ENCODE measurements at regions not wholly inside any gene's neighbourhood (a gene's known extent, or its start where the extent isn't known, plus 50 kb on each side); places are given as distances from the start of the nearest gene placed in this dataset.

DNA sequence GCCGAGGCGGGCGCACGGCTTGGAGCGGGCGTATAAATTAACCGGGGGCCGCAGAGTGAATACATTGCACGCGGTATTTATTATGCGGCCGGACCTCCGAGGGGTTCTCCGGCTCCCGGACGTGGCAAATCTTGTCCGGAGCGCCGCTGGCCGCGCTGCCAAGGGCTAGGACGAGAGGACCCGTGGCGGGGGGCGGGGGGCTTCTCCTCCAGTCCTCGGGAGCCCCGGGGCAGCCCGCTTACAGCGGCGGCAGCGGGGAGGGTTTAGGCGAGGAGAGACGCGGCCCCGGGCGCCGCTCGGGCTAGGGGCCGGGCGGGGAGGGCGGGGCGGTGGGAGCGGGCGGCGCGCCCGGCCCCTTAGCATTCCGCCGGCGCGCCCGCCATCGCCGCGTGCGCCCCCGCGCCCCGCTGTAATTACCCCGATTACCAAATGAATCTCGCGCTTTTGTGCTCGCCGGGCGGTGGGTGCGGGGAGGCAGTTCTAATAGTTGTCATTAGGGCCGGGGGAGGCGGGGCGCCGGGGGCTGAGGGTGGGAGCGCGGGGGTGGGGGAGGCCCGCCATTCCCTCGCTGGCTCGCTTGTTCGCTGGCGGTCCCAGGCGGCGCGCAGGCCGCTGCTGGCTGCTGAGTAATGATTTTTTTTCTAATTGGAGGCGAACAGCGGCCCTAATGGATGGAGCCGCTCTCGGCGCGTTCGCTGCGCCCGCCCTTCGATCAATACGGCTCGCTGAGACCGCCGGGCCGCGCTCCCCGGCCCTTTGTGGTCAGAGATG, 276.6 kb downstream of the BCOR start:
- in situ Hi-C loops (cut with MboI): no loop called here
- H3K9me3 ChIP-seq (replicated peaks; ENCODE audit: control insufficient read depth, insufficient read depth, low read depth, low read length): no peaks in the 10 kb centered on the region
- no peaks in the 10 kb centered on the region for H3K9me1 ChIP-seq (ENCODE audit: control insufficient read depth, insufficient read depth, low read length)
- H3K27me3 ChIP-seq (ENCODE audit: control insufficient read depth in 2 of 2, insufficient read depth in 2 of 2, low read length in 2 of 2): no peaks in the 10 kb centered on the region
- ATAC-seq (no peak), FAIRE-seq (no peak), DNase-seq (ENCODE audit: extremely low read depth in 1 of 4, low spot score in 3 of 4) (no peak)
- no TSS peak for BruUV-seq (replicated peaks)
- no peak overlapping the region for H3K9ac ChIP-seq (ENCODE audit: insufficient read depth in 1 of 2, low read depth in 2 of 2, low read length in 2 of 2)
- intact Hi-C loops (cut with micrococcal nuclease): no loop called here
- 92% methylated on average over 5 of the region's 98 CpGs for WGBS (ENCODE audit: insufficient coverage, low coverage, missing lambda C conversion rate)
- no peak overlapping the region for H3K4me2 ChIP-seq (ENCODE audit: insufficient read depth, low read length)
- peaks cover 7 to 16% of the 10 kb centered on the region in 2 experiments for H3K4me1 ChIP-seq (replicated peaks in 1 of 2; ENCODE audit: control insufficient read depth in 2 of 2, insufficient read depth in 2 of 2, low read length in 2 of 2)
- H3K36me3 ChIP-seq (ENCODE audit: control insufficient read depth, insufficient read depth, low read length): no peaks in the 10 kb centered on the region
- H2AFZ ChIP-seq (ENCODE audit: low read depth, low read length): no peak overlapping the region
- TF ChIP-seq, protein P1, sequence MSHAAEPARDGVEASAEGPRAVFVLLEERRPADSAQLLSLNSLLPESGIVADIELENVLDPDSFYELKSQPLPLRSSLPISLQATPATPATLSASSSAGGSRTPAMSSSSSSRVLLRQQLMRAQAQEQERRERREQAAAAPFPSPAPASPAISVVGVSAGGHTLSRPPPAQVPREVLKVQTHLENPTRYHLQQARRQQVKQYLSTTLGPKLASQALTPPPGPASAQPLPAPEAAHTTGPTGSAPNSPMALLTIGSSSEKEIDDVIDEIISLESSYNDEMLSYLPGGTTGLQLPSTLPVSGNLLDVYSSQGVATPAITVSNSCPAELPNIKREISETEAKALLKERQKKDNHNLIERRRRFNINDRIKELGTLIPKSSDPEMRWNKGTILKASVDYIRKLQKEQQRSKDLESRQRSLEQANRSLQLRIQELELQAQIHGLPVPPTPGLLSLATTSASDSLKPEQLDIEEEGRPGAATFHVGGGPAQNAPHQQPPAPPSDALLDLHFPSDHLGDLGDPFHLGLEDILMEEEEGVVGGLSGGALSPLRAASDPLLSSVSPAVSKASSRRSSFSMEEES (CRISPR knock-in tag; IDR thresholded peaks at IDR 0.05): no peak
- TF ChIP-seq, protein P2, sequence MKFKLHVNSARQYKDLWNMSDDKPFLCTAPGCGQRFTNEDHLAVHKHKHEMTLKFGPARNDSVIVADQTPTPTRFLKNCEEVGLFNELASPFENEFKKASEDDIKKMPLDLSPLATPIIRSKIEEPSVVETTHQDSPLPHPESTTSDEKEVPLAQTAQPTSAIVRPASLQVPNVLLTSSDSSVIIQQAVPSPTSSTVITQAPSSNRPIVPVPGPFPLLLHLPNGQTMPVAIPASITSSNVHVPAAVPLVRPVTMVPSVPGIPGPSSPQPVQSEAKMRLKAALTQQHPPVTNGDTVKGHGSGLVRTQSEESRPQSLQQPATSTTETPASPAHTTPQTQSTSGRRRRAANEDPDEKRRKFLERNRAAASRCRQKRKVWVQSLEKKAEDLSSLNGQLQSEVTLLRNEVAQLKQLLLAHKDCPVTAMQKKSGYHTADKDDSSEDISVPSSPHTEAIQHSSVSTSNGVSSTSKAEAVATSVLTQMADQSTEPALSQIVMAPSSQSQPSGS (CRISPR knock-in tag; IDR thresholded peaks at IDR 0.05): no peak
- ChIA-PET POLR2A (no interaction called here), CTCF (ENCODE audit: low intra/inter-chr PET ratio) (no interaction called here)
- H3K4me3 ChIP-seq: no peak overlapping the region
- no peaks in the 10 kb centered on the region for H4K20me1 ChIP-seq (replicated peaks; ENCODE audit: control insufficient read depth, insufficient read depth, low read length)
- no peaks in the 10 kb centered on the region for H3K79me2 ChIP-seq (ENCODE audit: control insufficient read depth, insufficient read depth, low read length)
- H3K27ac ChIP-seq (ENCODE audit: extremely low read depth, low read depth, low read length): no peak overlapping the region
